ENCODE measurements at regions not wholly inside any gene's neighbourhood (a gene's known extent, or its start where the extent isn't known, plus 50 kb on each side); places are given as distances from the start of the nearest gene placed in this dataset.

DNA sequence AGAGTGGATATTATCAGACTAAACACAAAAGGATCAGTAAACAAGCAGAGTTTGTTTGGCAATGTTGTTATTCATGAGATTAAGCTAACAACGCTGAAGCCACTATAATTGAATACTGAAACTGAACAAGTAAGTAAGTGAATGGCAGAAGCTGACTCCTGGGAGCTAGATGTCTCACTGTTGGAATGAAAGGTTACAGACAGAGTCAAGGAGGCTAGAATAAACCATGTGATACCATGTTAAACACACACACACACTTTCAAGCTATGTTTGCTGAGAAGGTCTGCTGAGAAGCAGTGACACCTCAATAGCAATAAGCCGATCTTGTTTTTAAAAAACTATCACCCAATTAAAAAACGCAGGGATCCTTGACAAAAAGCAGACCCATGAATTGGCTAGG, 1609.4 kb upstream of the MIR17HG start:
- no peak for DNase-seq (ENCODE audit: low read depth, low spot score)
- no peak overlapping the region for H3K9ac ChIP-seq (ENCODE audit: insufficient read length, low read depth)
- TF ChIP-seq ZNF274 (IDR thresholded peaks at IDR 0.05; ENCODE audit: low read depth, low read length) (no peak), YY1 (IDR thresholded peaks at IDR 0.05; ENCODE audit: insufficient read depth, insufficient read length) (no peak), SUZ12 (IDR thresholded peaks at IDR 0.05; ENCODE audit: extremely low read depth, insufficient read depth, insufficient read length) (no peak)

DNA sequence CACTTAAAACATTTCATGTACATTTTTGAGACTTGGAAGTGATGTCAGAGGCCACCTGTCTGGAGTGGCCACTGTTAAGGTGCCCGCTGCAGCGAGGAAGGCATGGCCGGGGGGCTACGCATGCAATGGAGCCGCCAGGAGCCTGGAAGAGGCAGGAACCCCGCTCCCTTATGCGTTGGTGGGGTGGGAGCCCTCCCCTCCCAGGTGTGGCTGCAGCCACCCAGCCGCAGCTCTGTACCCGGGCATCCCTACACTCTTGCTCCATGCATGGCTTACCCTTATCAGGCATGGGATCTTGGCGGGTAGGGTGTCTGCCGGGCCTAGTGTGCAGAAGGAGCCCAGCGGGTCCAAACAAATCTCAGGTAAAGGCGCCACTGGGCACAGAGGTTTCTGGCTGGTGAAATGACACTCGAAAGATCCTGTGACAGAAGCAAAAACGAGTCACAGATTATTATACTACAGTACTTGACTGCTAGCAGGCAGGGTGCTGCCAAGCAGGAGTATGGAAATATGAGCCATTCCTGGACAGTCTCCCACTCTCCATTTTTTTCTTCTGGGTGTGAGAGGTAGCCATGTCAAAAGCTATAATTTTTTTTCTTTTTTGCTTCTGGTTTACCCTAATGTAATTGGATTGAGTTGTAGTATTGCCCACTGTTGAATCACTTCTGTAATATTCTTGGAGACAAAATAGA, 1606.3 kb upstream of the MIR17HG start:
- Histone ChIP-seq H3K27me3 (ENCODE audit: insufficient read depth, insufficient read length) (no peaks in the 10 kb centered on the region), H3K9me3 (ENCODE audit: insufficient read depth, low read length) (no peaks in the 10 kb centered on the region), H3K36me3 (ENCODE audit: insufficient read depth, insufficient read length, low read length) (no peaks in the 10 kb centered on the region), H3K4me1 (ENCODE audit: insufficient read depth, insufficient read length) (no peaks in the 10 kb centered on the region), H3K9ac (ENCODE audit: insufficient read length, low read depth) (no peak overlapping the region), H3K4me3 (ENCODE audit: insufficient read length, low read depth) (no peak overlapping the region)
- DNase-seq (ENCODE audit: low read depth, low spot score), result no peak
- TF ChIP-seq SUZ12 (IDR thresholded peaks at IDR 0.05; ENCODE audit: extremely low read depth, insufficient read depth, insufficient read length), result no peak

More for the DNA sequence above, 1609.4 kb upstream of the MIR17HG start:
- H3K9me3 ChIP-seq (ENCODE audit: insufficient read depth, low read length), result no peaks in the 10 kb centered on the region
- no peaks in the 10 kb centered on the region for H3K4me1 ChIP-seq (ENCODE audit: insufficient read depth, insufficient read length)
- no peaks in the 10 kb centered on the region for H3K36me3 ChIP-seq (ENCODE audit: insufficient read depth, insufficient read length, low read length)
- H3K4me3 ChIP-seq (ENCODE audit: insufficient read length, low read depth), result no peak overlapping the region
- H3K27me3 ChIP-seq (ENCODE audit: insufficient read depth, insufficient read length), result no peaks in the 10 kb centered on the region

GRCh38 chr13:89746554-89746953, 1600.9 kb upstream of the MIR17HG start:
- DNase-seq (ENCODE audit: low read depth, low spot score), result no peak
- TF ChIP-seq YY1 (IDR thresholded peaks at IDR 0.05; ENCODE audit: insufficient read depth, insufficient read length) (no peak), ZNF274 (IDR thresholded peaks at IDR 0.05; ENCODE audit: low read depth, low read length) (no peak), SUZ12 (IDR thresholded peaks at IDR 0.05; ENCODE audit: extremely low read depth, insufficient read depth, insufficient read length) (no peak)

DNA sequence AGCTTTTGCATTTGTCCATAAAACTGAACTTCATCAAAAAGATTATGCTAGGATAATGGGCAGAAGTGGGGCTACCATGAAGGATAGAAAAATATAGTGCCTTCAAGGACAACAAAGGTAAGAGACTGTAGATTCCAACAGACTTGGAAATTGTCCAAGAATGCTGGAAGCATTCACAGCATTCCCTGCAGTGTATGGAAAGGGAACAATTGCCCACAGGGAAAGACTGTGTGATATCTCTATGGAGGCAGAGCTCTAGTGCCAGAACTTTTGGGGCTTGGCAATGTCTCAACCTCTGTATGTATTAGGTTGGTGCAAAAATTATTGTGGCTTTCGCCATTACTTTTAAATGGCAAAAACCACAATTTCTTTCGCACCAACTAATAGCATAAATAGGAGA, 1598.8 kb upstream of the MIR17HG start:
- Histone ChIP-seq H3K9me3 (ENCODE audit: insufficient read depth, low read length) (no peaks in the 10 kb centered on the region), H3K4me1 (ENCODE audit: insufficient read depth, insufficient read length) (no peaks in the 10 kb centered on the region), H3K9ac (ENCODE audit: insufficient read length, low read depth) (no peak overlapping the region), H3K4me3 (ENCODE audit: insufficient read length, low read depth) (no peak overlapping the region), H3K36me3 (ENCODE audit: insufficient read depth, insufficient read length, low read length) (no peaks in the 10 kb centered on the region), H3K27me3 (ENCODE audit: insufficient read depth, insufficient read length) (no peaks in the 10 kb centered on the region)
- TF ChIP-seq SUZ12 (IDR thresholded peaks at IDR 0.05; ENCODE audit: extremely low read depth, insufficient read depth, insufficient read length) (no peak), YY1 (IDR thresholded peaks at IDR 0.05; ENCODE audit: insufficient read depth, insufficient read length) (no peak)
- no peak for DNase-seq (ENCODE audit: low read depth, low spot score)

More at GRCh38 chr13:89746554-89746953, 1600.9 kb upstream of the MIR17HG start:
- no peaks in the 10 kb centered on the region for H3K9me3 ChIP-seq (ENCODE audit: insufficient read depth, low read length)
- no peaks in the 10 kb centered on the region for H3K36me3 ChIP-seq (ENCODE audit: insufficient read depth, insufficient read length, low read length)
- H3K27me3 ChIP-seq (ENCODE audit: insufficient read depth, insufficient read length), result no peaks in the 10 kb centered on the region
- H3K4me3 ChIP-seq (ENCODE audit: insufficient read length, low read depth), result no peak overlapping the region
- no peak overlapping the region for H3K9ac ChIP-seq (ENCODE audit: insufficient read length, low read depth)
- no peaks in the 10 kb centered on the region for H3K4me1 ChIP-seq (ENCODE audit: insufficient read depth, insufficient read length)

GRCh38 chr13:89749888-89750287, 1597.6 kb upstream of the MIR17HG start:
- Histone ChIP-seq H3K36me3 (ENCODE audit: insufficient read depth, insufficient read length, low read length) (no peaks in the 10 kb centered on the region), H3K9me3 (ENCODE audit: insufficient read depth, low read length) (no peaks in the 10 kb centered on the region), H3K4me1 (ENCODE audit: insufficient read depth, insufficient read length) (no peaks in the 10 kb centered on the region), H3K4me3 (ENCODE audit: insufficient read length, low read depth) (no peak overlapping the region), H3K27me3 (ENCODE audit: insufficient read depth, insufficient read length) (no peaks in the 10 kb centered on the region), H3K9ac (ENCODE audit: insufficient read length, low read depth) (no peak overlapping the region)
- no peak for DNase-seq (ENCODE audit: low read depth, low spot score)
- TF ChIP-seq ZNF274 (IDR thresholded peaks at IDR 0.05; ENCODE audit: low read depth, low read length) (no peak), SUZ12 (IDR thresholded peaks at IDR 0.05; ENCODE audit: extremely low read depth, insufficient read depth, insufficient read length) (no peak), YY1 (IDR thresholded peaks at IDR 0.05; ENCODE audit: insufficient read depth, insufficient read length) (no peak)

- Histone ChIP-seq H3K36me3 (ENCODE audit: insufficient read depth, insufficient read length, low read length) (no peaks in the 10 kb centered on the region), H3K9me3 (ENCODE audit: insufficient read depth, low read length) (no peaks in the 10 kb centered on the region), H3K27me3 (ENCODE audit: insufficient read depth, insufficient read length) (no peaks in the 10 kb centered on the region), H3K4me1 (ENCODE audit: insufficient read depth, insufficient read length) (no peaks in the 10 kb centered on the region), H3K9ac (ENCODE audit: insufficient read length, low read depth) (no peak overlapping the region), H3K4me3 (ENCODE audit: insufficient read length, low read depth) (no peak overlapping the region)
- DNase-seq (ENCODE audit: low read depth, low spot score), result no peak
- TF ChIP-seq ZNF274 (IDR thresholded peaks at IDR 0.05; ENCODE audit: low read depth, low read length) (no peak), SUZ12 (IDR thresholded peaks at IDR 0.05; ENCODE audit: extremely low read depth, insufficient read depth, insufficient read length) (no peak)
These were observed 1597.1 kb upstream of the MIR17HG start for GRCh38 chr13:89750371-89750770.

DNA sequence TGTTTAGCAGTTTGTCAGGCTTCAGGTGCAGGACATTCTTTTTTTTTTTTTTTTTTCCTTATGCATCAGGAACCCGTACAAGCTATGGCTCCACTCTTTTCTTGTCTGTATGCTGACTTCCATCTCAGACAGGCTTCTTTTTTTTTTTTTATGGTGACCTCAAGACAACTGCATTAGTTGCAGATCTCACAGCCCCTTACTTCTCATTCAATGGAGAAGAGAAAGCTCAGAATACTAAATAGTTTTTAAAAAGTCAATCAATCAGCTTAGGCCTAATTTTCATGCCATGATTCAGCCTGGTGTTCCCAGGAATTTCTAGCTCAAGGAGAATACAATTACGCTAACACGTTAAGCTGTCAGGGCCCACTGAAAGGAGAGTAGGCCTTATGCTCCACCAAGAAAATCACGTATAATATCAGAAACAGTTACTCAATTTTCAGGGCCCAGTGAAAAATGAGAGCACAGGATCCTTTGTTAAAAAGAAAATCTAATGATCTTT, 1596.0 kb upstream of the MIR17HG start:
- H3K27me3 ChIP-seq (ENCODE audit: insufficient read depth, insufficient read length), result no peaks in the 10 kb centered on the region
- no peaks in the 10 kb centered on the region for H3K36me3 ChIP-seq (ENCODE audit: insufficient read depth, insufficient read length, low read length)
- no peak overlapping the region for H3K4me3 ChIP-seq (ENCODE audit: insufficient read length, low read depth)
- no peak for DNase-seq (ENCODE audit: low read depth, low spot score)
- H3K4me1 ChIP-seq (ENCODE audit: insufficient read depth, insufficient read length), result no peaks in the 10 kb centered on the region
- H3K9ac ChIP-seq (ENCODE audit: insufficient read length, low read depth), result no peak overlapping the region
- TF ChIP-seq YY1 (IDR thresholded peaks at IDR 0.05; ENCODE audit: insufficient read depth, insufficient read length) (no peak), ZNF274 (IDR thresholded peaks at IDR 0.05; ENCODE audit: low read depth, low read length) (no peak), SUZ12 (IDR thresholded peaks at IDR 0.05; ENCODE audit: extremely low read depth, insufficient read depth, insufficient read length) (no peak)
- H3K9me3 ChIP-seq (ENCODE audit: insufficient read depth, low read length), result peaks cover 8% of the 10 kb centered on the region; the same call in 1 of the 2 replicates
